OCI-LY3 (cell line): ENCODE measurements at regions not wholly inside any gene's neighbourhood (a gene's known extent, or its start where the extent isn't known, plus 50 kb on each side); places are given as distances from the start of the nearest gene placed in this dataset.

ENCODE experiments used
- H2AFZ ChIP-seq: fragments of 200-600, 300-600 bp; shearing (Covaris generic); 2 replicates; pipeline ENCODE4 v1.6.0; 2014; ENCODE audit warnings: antibody characterized with exemption, low read depth, low read length
- H3K27ac ChIP-seq: fragments of 200-600, 300-600 bp; sonication (generic); 2 replicates; pipeline ENCODE4 v1.5.1; 2014; ENCODE audit warnings: mild to moderate bottlenecking, low read length, moderate library complexity, mixed read lengths
- H3K27me3 ChIP-seq: fragments of 200-600, 300-600 bp; sonication (generic); 2 replicates; pipeline ENCODE4 v1.6.1; 2014; ENCODE audit warnings: low read depth, low read length, mixed read lengths
- H3K36me3 ChIP-seq: fragments of 200-600, 300-600 bp; sonication (generic); replicated peaks from 2 replicates; pipeline ENCODE3; 2014; ENCODE audit warnings: low read depth, low read length, mixed read lengths
- H3K4me1 ChIP-seq: fragments of 300-600, 200-600 bp; sonication (generic); 2 replicates; pipeline ENCODE4 v1.6.1; 2014; ENCODE audit warnings: low read length, mixed read lengths
- H3K4me2 ChIP-seq: fragments of 200-600, 300-600 bp; sonication (generic); 2 replicates; pipeline ENCODE4 v1.6.1; 2014; ENCODE audit warnings: low read length, mixed read lengths
- H3K4me3 ChIP-seq: fragments of 300-600, 200-600 bp; sonication (generic); 2 replicates; pipeline ENCODE4 v1.5.1; 2014; ENCODE audit warnings: antibody characterized with exemption, mild to moderate bottlenecking, low read length, moderate library complexity
- H3K79me2 ChIP-seq: fragments of 300-600, 200-600 bp; shearing (Covaris generic); 2 replicates; pipeline ENCODE4 v1.6.1; 2014; ENCODE audit warnings: mild to moderate bottlenecking, low read length, mixed read lengths
- H3K9ac ChIP-seq: fragments of 300-600, 200-600 bp; shearing (Covaris generic); 2 replicates; pipeline ENCODE4 v1.6.0; 2014; ENCODE audit warnings: mild to moderate bottlenecking, low read length, moderate library complexity
- H3K9me3 ChIP-seq: fragments of 200-600, 300-600 bp; shearing (Covaris generic); 2 replicates; pipeline ENCODE4 v1.6.1; 2014; ENCODE audit warnings: low read length, mixed read lengths; ENCODE audit not compliant: insufficient read depth
- H4K20me1 ChIP-seq: fragments of 200-600, 300-600 bp; sonication (generic); 2 replicates; pipeline ENCODE4 v1.6.1; 2016; ENCODE audit warnings: low read length, mixed read lengths; ENCODE audit not compliant: insufficient read depth
- CTCF ChIP-seq: fragments of 200-600, 300-600 bp; sonication (generic); IDR thresholded peaks from 2 replicates; pipeline ENCODE4 v1.5.1; 2014; ENCODE audit warnings: antibody characterized with exemption, low read length, low read depth
- EZH2phosphoT487 ChIP-seq: fragments of 200-600 bp; shearing (Covaris generic); IDR thresholded peaks from 2 replicates; pipeline ENCODE4 v1.6.1; 2018; ENCODE audit warnings: antibody characterized with exemption, mixed run types, low read depth

GRCh38 chr11:92552942-92553341 lies 328.3 kb downstream of the FAT3 start:
- Histone ChIP-seq H3K4me1 (no peaks in the 10 kb centered on the region), H3K27ac (no peak overlapping the region), H3K79me2 (no peaks in the 10 kb centered on the region)

GRCh38 chr11:92554688-92555087 lies 330.1 kb downstream of the FAT3 start:
- Histone ChIP-seq H3K4me2 (no peak overlapping the region), H2AFZ (no peak overlapping the region), H3K27ac (no peak overlapping the region), H3K9me3 (no peaks in the 10 kb centered on the region), H3K4me1 (no peaks in the 10 kb centered on the region), H3K4me3 (no peak overlapping the region), H3K27me3 (no peaks in the 10 kb centered on the region), H3K79me2 (no peaks in the 10 kb centered on the region), H4K20me1 (no peaks in the 10 kb centered on the region), H3K36me3 (no peaks in the 10 kb centered on the region), H3K9ac (no peak overlapping the region)
- TF ChIP-seq CTCF = no peak
- no peak for TF ChIP-seq EZH2phosphoT487

More at GRCh38 chr11:92552942-92553341, 328.3 kb downstream of the FAT3 start:
- H3K4me3 ChIP-seq = no peak overlapping the region
- H3K4me2 ChIP-seq = no peak overlapping the region
- no peaks in the 10 kb centered on the region for H3K36me3 ChIP-seq
- no peaks in the 10 kb centered on the region for H4K20me1 ChIP-seq
- no peak for TF ChIP-seq EZH2phosphoT487
- TF ChIP-seq CTCF = peak; percentile 77
- 0 out of 2 replicates have a peak, but pooled peaks cover 4% of the 10 kb centered on the region for H3K27me3 ChIP-seq
- no peaks in the 10 kb centered on the region for H3K9me3 ChIP-seq
- H3K9ac ChIP-seq = no peak overlapping the region
- no peak overlapping the region for H2AFZ ChIP-seq

GRCh38 chr11:92556431-92556830 lies 331.8 kb downstream of the FAT3 start:
- Histone ChIP-seq H2AFZ (no peak overlapping the region), H3K9ac (no peak overlapping the region), H3K27me3 (no peaks in the 10 kb centered on the region), H3K36me3 (no peaks in the 10 kb centered on the region), H3K4me3 (no peak overlapping the region), H3K79me2 (no peaks in the 10 kb centered on the region), H3K4me2 (no peak overlapping the region), H3K27ac (no peak overlapping the region), H3K4me1 (no peaks in the 10 kb centered on the region), H3K9me3 (no peaks in the 10 kb centered on the region), H4K20me1 (no peaks in the 10 kb centered on the region)
- TF ChIP-seq EZH2phosphoT487 (no peak), CTCF (no peak)

GRCh38 chr11:92557879-92558278 lies 333.3 kb downstream of the FAT3 start:
- Histone ChIP-seq H3K9me3 (no peaks in the 10 kb centered on the region), H3K27ac (no peak overlapping the region), H3K27me3 (no peaks in the 10 kb centered on the region), H3K4me3 (no peak overlapping the region), H3K4me1 (no peaks in the 10 kb centered on the region), H3K79me2 (no peaks in the 10 kb centered on the region), H4K20me1 (no peaks in the 10 kb centered on the region), H3K36me3 (no peaks in the 10 kb centered on the region), H2AFZ (no peak overlapping the region), H3K4me2 (no peak overlapping the region), H3K9ac (no peak overlapping the region)
- TF ChIP-seq CTCF (no peak), EZH2phosphoT487 (no peak)
